NCI-H82 treated with DMSO at 0.1 percent for 48 hours (cell line): ENCODE measurements at regions not wholly inside any gene's neighbourhood (a gene's known extent, or its start where the extent isn't known, plus 50 kb on each side); places are given as distances from the start of the nearest gene placed in this dataset.

ENCODE experiments used
- DNase-seq: peaks from one replicate; lab custom pipeline; 2025; ENCODE audit not compliant: unreplicated experiment; lab: John Stamatoyannopoulos, UW

- no peak for DNase-seq
These were observed 161.0 kb downstream of the TRMT11 start for GRCh38 chr6:126147291-126147815.

DNA sequence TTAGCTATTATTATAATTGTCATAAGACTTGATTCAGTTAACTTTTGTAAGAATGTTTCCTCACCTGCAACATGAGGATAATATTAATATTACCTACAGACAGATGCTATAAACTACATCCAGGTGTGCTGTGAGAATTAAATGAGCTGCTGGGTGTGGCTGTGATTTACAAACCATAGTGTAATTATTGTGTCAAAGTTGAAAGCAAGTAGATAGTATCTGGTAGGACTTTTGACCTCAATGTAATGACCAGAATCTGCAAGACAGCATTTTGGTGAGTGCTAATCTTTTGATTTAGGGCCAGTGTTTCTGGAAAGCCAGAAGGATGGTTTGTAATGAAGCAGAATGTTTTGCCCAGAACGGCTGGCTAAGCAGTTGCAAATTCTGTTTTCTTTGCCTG, 162.5 kb downstream of the TRMT11 start:
- DNase-seq = no peak

GRCh38 chr6:126152372-126152745, 166.0 kb downstream of the TRMT11 start:
- DNase-seq = peak; percentile 40

- DNase-seq = no peak
These were observed 167.3 kb downstream of the TRMT11 start for GRCh38 chr6:126153661-126154060.

- DNase-seq = no peak
These were observed 170.6 kb downstream of the TRMT11 start for GRCh38 chr6:126156973-126157372.

- no peak for DNase-seq
These were observed 172.2 kb upstream of the CENPW start for GRCh38 chr6:126167726-126168125.

DNA sequence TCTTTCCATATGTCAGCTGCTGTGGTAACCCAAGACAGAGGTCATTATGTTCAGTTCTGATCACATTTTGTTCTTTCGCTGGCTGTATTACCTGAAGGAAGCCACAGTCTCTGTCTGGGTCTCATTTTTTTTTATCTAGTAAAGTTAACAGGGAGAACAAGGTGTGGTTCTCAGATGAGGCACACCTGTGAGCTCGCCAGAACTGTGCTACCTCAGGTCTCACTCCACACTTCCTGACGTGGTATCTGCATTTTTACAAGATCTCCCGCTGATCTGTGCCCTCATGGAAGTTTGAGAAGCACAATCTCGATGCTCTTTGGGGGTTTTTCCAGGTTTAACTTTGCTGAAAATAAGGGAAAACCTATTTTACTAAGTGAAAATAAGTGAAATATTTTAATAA, 169.5 kb upstream of the CENPW start:
- DNase-seq = no peak

GRCh38 chr6:126170978-126171382, 168.9 kb upstream of the CENPW start:
- DNase-seq = no peak

DNA sequence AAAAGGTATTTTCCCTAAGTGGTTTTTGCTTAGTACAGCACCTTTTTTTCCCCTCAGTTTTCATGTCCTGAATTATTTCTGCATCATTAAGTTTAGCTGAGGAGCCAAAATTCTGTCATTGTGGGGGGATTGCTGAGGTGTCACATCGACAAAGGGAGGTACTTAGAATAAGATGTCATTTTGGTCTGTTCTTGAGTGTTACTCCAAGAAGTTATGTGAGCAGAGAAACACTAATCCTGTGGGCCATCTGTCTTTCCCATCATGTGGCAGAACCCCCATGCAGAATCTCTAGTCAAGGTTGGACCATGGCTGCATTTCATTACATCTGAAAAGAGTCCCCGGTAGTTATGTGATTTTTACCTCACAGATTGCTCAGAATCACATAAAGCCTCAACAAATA, 167.8 kb upstream of the CENPW start:
- DNase-seq = peak; percentile 22

DNA sequence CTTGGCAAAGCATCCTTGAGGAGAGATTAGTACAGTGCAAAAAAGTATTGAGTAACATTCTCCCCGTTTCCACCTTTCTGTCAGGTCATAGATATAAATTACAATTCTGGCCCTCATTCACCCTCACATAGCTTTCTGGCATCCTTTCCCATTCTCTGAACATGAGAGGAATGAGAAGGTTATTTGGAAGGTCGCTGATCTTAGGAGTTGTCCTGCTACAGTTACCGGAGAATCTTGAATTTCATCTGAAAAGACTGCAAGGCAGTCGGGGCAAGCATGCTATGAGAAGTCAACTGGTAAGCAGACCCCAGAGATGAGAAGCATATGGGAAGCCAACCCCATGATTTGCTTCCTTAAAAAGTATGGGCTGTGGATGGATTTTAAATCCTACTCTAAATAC, 166.7 kb upstream of the CENPW start:
- DNase-seq = no peak

- DNase-seq = no peak
These were observed 165.2 kb upstream of the CENPW start for GRCh38 chr6:126174697-126175096.

DNA sequence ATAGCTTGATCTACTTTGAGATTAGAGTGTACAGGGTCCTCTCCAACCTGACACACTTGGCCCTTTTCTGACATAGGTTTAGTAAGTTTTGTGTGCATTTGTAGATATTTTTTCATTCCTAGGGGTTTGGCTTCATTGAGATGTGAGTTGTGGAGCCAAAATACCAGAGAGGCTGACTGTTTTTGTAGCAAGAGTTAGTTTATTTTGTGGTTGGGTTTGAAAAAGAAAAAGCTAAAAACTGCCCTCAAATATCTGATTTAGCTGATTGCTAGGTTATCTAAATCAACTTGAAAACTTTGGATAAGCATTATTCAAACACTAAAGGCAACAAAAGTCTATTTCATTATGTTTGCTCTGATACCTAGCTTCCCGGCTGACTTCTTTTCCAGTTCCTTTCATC, 164.7 kb upstream of the CENPW start:
- no peak for DNase-seq

DNA sequence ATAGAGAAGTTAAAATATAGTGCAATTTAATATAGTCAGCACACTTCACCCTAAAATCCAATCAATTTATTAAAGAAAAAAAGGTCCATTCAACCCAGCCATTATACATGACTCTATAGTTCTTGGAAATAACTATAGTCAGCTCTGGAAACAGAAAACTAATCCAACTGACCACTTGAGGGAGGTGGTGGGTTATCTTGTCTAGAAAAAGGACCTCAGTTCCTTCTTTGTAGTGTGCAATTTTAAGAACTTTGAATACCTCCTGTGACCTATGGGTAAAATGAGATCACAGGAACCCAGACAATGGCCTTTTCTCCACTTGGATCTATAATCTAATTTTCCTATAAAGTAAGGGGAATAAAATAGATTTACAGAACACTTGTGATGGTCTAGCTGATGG, 163.6 kb upstream of the CENPW start:
- DNase-seq = no peak

GRCh38 chr6:126180585-126180984, 159.3 kb upstream of the CENPW start:
- DNase-seq = no peak

DNA sequence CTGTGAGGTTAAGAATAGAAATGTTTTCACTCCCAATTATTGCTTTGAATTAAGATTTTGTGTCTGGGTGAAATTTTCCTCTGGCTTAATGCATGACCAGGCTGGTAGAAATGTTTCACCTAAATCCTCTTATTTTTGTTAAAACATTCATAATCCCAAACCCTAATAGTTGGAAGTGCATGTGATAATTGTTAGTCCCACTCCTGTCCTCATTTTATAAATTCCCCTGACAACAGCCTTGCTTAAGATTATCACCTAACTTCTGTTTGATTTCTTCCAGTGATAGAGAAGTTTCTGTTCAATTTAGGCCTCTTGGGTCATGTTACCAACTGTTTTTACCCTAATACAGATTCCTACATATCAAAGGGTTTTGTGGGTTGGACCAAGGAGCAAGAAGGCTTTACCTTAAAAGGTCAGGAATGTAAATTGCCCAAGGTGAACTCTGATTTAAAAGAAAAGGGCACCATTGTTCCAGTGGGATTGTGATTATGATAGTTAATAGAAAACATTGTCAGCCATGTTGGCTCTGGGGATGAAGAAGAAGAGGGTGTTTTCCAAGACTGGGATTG, 158.7 kb upstream of the CENPW start:
- DNase-seq = no peak

GRCh38 chr6:126181890-126182289, 158.0 kb upstream of the CENPW start:
- DNase-seq = no peak

GRCh38 chr6:126182650-126183311, 157.1 kb upstream of the CENPW start:
- no peak for DNase-seq

- DNase-seq = no peak
These were observed 154.1 kb upstream of the CENPW start for GRCh38 chr6:126185774-126186173.

DNA sequence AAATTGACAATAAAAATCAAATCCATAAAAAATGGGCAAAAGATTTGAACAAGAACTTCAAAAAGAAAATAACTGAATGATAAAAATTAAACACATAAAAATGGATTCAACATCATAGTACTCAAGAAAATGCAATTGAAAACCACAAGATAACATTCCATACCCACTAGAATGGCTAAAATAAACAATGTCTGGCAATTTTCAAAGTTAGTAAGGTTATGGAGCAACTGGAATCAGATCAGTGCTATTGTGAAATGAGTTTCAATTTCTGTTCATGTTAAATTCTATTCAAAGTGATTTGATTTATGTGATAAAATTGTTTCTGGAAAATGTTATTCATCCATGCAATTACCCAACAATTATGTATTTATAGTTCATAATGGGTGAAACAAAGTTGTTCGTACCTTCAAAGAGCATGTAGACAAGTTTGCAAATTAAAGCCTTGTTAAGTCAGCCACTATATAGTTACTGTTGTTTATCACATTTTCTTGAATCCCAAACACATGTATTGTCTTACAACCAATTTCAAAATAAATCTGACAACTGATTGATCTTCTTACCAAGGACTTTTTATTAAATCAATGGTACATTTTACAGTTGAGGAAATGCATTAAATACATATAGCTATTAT, 151.5 kb upstream of the CENPW start:
- no peak for DNase-seq

GRCh38 chr6:126195625-126196236, 144.2 kb upstream of the CENPW start:
- DNase-seq = no peak

DNA sequence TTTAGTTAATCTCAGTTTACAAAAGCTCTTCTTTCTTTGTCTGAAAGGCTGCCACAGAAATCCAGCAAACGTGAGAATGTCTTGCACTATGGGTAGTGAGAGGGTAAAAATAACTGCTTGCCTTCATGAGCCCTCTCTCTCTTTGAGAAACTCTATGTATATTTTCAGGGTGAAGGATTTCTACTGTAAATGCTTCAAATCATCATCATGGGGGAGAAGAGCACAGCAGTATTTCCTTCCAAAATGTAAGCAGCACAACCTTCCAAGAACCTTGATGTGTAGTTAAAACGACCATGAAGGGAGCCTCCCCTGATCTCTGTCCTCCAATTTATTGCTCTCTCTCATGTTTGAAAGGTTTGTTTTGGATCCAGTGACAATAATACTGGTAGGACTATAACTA, 141.3 kb upstream of the CENPW start:
- no peak for DNase-seq

- no peak for DNase-seq
These were observed 140.4 kb upstream of the CENPW start for GRCh38 chr6:126199466-126199865.
